ENCODE measurements at regions not wholly inside any gene's neighbourhood (a gene's known extent, or its start where the extent isn't known, plus 50 kb on each side); places are given as distances from the start of the nearest gene placed in this dataset.

DNA sequence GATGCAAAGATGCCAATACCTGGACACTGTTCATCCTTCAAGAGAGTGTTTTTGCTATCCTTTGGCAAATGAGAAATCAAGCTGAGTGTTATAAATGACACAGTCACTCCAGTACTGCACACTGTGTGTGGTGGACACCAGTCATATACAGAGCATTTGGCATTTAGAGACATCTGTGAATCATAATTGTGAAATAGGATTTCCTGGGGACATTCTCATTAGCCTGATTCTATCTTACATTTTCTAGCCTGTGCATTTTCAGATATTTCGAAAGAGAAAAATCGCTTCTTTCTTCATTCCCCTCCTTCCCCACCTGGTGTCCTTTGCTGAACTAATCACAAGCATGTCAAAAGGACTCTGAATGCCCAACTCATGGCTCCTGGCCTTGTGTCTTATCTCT, 781.0 kb upstream of the ARGLU1 start (continued):
- TF ChIP-seq, protein P1, sequence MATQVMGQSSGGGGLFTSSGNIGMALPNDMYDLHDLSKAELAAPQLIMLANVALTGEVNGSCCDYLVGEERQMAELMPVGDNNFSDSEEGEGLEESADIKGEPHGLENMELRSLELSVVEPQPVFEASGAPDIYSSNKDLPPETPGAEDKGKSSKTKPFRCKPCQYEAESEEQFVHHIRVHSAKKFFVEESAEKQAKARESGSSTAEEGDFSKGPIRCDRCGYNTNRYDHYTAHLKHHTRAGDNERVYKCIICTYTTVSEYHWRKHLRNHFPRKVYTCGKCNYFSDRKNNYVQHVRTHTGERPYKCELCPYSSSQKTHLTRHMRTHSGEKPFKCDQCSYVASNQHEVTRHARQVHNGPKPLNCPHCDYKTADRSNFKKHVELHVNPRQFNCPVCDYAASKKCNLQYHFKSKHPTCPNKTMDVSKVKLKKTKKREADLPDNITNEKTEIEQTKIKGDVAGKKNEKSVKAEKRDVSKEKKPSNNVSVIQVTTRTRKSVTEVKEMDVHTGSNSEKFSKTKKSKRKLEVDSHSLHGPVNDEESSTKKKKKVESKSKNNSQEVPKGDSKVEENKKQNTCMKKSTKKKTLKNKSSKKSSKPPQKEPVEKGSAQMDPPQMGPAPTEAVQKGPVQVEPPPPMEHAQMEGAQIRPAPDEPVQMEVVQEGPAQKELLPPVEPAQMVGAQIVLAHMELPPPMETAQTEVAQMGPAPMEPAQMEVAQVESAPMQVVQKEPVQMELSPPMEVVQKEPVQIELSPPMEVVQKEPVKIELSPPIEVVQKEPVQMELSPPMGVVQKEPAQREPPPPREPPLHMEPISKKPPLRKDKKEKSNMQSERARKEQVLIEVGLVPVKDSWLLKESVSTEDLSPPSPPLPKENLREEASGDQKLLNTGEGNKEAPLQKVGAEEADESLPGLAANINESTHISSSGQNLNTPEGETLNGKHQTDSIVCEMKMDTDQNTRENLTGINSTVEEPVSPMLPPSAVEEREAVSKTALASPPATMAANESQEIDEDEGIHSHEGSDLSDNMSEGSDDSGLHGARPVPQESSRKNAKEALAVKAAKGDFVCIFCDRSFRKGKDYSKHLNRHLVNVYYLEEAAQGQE (IDR thresholded peaks at IDR 0.05; ENCODE audit: low read depth, low read length), result no peak
- TF ChIP-seq RAD21 (IDR thresholded peaks at IDR 0.05; ENCODE audit: low read length) (0 out of 2 replicates have a peak, but pooled peaks have one; percentile 4), ELF1 (IDR thresholded peaks at IDR 0.05) (no peak), CTCF (IDR thresholded peaks at IDR 0.05) (no peak), CHD2 (IDR thresholded peaks at IDR 0.05; ENCODE audit: low read length, partially characterized antibody) (peak; percentile 60), RCOR1 (IDR thresholded peaks at IDR 0.05; ENCODE audit: low read length) (peak; percentile 75), FOXM1 (IDR thresholded peaks at IDR 0.05; ENCODE audit: low read depth) (no peak), YY1 (IDR thresholded peaks at IDR 0.05; ENCODE audit: low read depth) (no peak), POLR2AphosphoS5 (IDR thresholded peaks at IDR 0.05; ENCODE audit: low read depth, low read length) (no peak), NFIC (IDR thresholded peaks at IDR 0.05; ENCODE audit: borderline replicate concordance) (no peak), TEAD4 (IDR thresholded peaks at IDR 0.05; ENCODE audit: borderline replicate concordance, insufficient read depth) (no peak), MAX (IDR thresholded peaks at IDR 0.05; ENCODE audit: low read depth) (no peak)
- TF ChIP-seq, protein P2, sequence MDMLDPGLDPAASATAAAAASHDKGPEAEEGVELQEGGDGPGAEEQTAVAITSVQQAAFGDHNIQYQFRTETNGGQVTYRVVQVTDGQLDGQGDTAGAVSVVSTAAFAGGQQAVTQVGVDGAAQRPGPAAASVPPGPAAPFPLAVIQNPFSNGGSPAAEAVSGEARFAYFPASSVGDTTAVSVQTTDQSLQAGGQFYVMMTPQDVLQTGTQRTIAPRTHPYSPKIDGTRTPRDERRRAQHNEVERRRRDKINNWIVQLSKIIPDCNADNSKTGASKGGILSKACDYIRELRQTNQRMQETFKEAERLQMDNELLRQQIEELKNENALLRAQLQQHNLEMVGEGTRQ (IDR thresholded peaks at IDR 0.05; ENCODE audit: borderline replicate concordance, low read depth, low read length), result no peak
- TF ChIP-seq, protein P3, sequence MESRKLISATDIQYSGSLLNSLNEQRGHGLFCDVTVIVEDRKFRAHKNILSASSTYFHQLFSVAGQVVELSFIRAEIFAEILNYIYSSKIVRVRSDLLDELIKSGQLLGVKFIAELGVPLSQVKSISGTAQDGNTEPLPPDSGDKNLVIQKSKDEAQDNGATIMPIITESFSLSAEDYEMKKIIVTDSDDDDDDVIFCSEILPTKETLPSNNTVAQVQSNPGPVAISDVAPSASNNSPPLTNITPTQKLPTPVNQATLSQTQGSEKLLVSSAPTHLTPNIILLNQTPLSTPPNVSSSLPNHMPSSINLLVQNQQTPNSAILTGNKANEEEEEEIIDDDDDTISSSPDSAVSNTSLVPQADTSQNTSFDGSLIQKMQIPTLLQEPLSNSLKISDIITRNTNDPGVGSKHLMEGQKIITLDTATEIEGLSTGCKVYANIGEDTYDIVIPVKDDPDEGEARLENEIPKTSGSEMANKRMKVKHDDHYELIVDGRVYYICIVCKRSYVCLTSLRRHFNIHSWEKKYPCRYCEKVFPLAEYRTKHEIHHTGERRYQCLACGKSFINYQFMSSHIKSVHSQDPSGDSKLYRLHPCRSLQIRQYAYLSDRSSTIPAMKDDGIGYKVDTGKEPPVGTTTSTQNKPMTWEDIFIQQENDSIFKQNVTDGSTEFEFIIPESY (IDR thresholded peaks at IDR 0.05; ENCODE audit: borderline replicate concordance, low read depth), result no peak
